DND-41 (cell line): ENCODE measurements at regions not wholly inside any gene's neighbourhood (a gene's known extent, or its start where the extent isn't known, plus 50 kb on each side); places are given as distances from the start of the nearest gene placed in this dataset.
A peak's percentile ranks its signal among the peaks of the same experiment; 100 is the strongest.

Source experiments
- ATAC-seq: fragments of 200-7000 bp; cut with Tn5 transposase; 3 replicates; pipeline ENCODE4 v1.9.1; 2021; ENCODE audit warnings: low read depth; ENCODE audit not compliant: insufficient read depth
- DNase-seq: peaks from one replicate; pipeline ENCODE4 v3.0.0-alpha.2; 2020
- H2AFZ ChIP-seq: 2 replicates; pipeline ENCODE4 v1.6.0; 2012; ENCODE audit warnings: low read depth, low read length
- H3K27ac ChIP-seq: 2 replicates; pipeline ENCODE4 v1.5.1; 2012; ENCODE audit warnings: low read length, inconsistent platforms
- H3K27me3 ChIP-seq: fragments of 200-600 bp; sonication (generic); 2 replicates; pipeline ENCODE4 v1.6.0; 2012; ENCODE audit warnings: low read length, mild to moderate bottlenecking, inconsistent platforms; ENCODE audit not compliant: insufficient read depth, poor library complexity
- H3K36me3 ChIP-seq: 2 replicates; pipeline ENCODE4 v1.5.1; 2012; ENCODE audit warnings: low read length, inconsistent platforms; ENCODE audit not compliant: insufficient read depth
- H3K4me1 ChIP-seq: 2 replicates; pipeline ENCODE4 v1.5.1; 2012; ENCODE audit warnings: mild to moderate bottlenecking, low read length; ENCODE audit not compliant: insufficient read depth
- H3K4me2 ChIP-seq: 2 replicates; pipeline ENCODE4 v1.6.0; 2012; ENCODE audit warnings: mild to moderate bottlenecking, moderate library complexity, low read length, inconsistent platforms; ENCODE audit not compliant: insufficient read depth
- H3K4me3 ChIP-seq, 2 experiments: fragments of 200-600 bp in 1 of 2; shearing (Covaris generic) in 1 of 2; 2 replicates each; pipeline ENCODE4 v1.5.1; 2012 to 2016; ENCODE audit warnings: inconsistent platforms in 2 of 2, low read length in 2 of 2, mild to moderate bottlenecking in 2 of 2, low read depth in 1 of 2, moderate library complexity in 1 of 2
- H3K79me2 ChIP-seq: 2 replicates; pipeline ENCODE4 v1.6.0; 2012; ENCODE audit warnings: low read length, inconsistent platforms; ENCODE audit not compliant: insufficient read depth
- H3K9ac ChIP-seq: 2 replicates; pipeline ENCODE4 v1.6.0; 2012; ENCODE audit warnings: low read depth, mild to moderate bottlenecking, inconsistent platforms, low read length, moderate library complexity
- H3K9me3 ChIP-seq: 2 replicates; pipeline ENCODE4 v1.5.1; 2012; ENCODE audit warnings: low read length, moderate library complexity, mild to moderate bottlenecking, inconsistent platforms; ENCODE audit not compliant: insufficient read depth, severe bottlenecking
- H4K20me1 ChIP-seq: 2 replicates; pipeline ENCODE4 v1.6.0; 2012; ENCODE audit warnings: low read length; ENCODE audit not compliant: insufficient read depth
- EZH2 ChIP-seq: IDR thresholded peaks from 3 replicates; pipeline ENCODE4 v1.6.1; 2012; ENCODE audit warnings: borderline replicate concordance, low read depth, mild to moderate bottlenecking, moderate library complexity, low read length, inconsistent platforms; ENCODE audit not compliant: severe bottlenecking
- TF ChIP-seq, protein P1 (sequence below): IDR thresholded peaks from 2 replicates; pipeline ENCODE4 v1.5.1; 2012; ENCODE audit warnings: borderline replicate concordance, low read length, moderate library complexity, mild to moderate bottlenecking; ENCODE audit not compliant: poor library complexity, severe bottlenecking; ENCODE audit errors: extremely low read depth

- Histone ChIP-seq H2AFZ (no peak overlapping the region), H3K4me2 (no peak overlapping the region), H3K36me3 (no peaks in the 10 kb centered on the region), H3K27ac (no peak overlapping the region), H4K20me1 (no peaks in the 10 kb centered on the region), H3K79me2 (no peaks in the 10 kb centered on the region), H3K4me3 (no peak overlapping the region), H3K9ac (no peak overlapping the region), H3K4me1 (no peaks in the 10 kb centered on the region), H3K27me3 (no peaks in the 10 kb centered on the region), H3K9me3 (no peaks in the 10 kb centered on the region)
- TF ChIP-seq, protein P1, sequence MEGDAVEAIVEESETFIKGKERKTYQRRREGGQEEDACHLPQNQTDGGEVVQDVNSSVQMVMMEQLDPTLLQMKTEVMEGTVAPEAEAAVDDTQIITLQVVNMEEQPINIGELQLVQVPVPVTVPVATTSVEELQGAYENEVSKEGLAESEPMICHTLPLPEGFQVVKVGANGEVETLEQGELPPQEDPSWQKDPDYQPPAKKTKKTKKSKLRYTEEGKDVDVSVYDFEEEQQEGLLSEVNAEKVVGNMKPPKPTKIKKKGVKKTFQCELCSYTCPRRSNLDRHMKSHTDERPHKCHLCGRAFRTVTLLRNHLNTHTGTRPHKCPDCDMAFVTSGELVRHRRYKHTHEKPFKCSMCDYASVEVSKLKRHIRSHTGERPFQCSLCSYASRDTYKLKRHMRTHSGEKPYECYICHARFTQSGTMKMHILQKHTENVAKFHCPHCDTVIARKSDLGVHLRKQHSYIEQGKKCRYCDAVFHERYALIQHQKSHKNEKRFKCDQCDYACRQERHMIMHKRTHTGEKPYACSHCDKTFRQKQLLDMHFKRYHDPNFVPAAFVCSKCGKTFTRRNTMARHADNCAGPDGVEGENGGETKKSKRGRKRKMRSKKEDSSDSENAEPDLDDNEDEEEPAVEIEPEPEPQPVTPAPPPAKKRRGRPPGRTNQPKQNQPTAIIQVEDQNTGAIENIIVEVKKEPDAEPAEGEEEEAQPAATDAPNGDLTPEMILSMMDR: no peak
- TF ChIP-seq EZH2: no peak
- no peak for ATAC-seq
- DNase-seq: no peak
Observed at GRCh38 chr2:40803900-40804299, 352.0 kb upstream of the SLC8A1 start.

GRCh38 chr2:40809156-40809555 is 357.3 kb upstream of the SLC8A1 start:
- no peaks in the 10 kb centered on the region for H3K27me3 ChIP-seq
- no peak for TF ChIP-seq EZH2
- TF ChIP-seq, protein P1: peak; percentile 43
- no peak overlapping the region for H3K4me3 ChIP-seq
- H3K27ac ChIP-seq: no peak overlapping the region
- no peaks in the 10 kb centered on the region for H4K20me1 ChIP-seq
- no peaks in the 10 kb centered on the region for H3K4me1 ChIP-seq
- no peaks in the 10 kb centered on the region for H3K9me3 ChIP-seq
- H3K79me2 ChIP-seq: no peaks in the 10 kb centered on the region
- no peaks in the 10 kb centered on the region for H3K36me3 ChIP-seq
- no peak overlapping the region for H2AFZ ChIP-seq
- ATAC-seq: no peak
- H3K9ac ChIP-seq: no peak overlapping the region
- no peak for DNase-seq
- H3K4me2 ChIP-seq: no peak overlapping the region

- Histone ChIP-seq H3K4me3 (no peak overlapping the region), H3K36me3 (no peaks in the 10 kb centered on the region), H4K20me1 (no peaks in the 10 kb centered on the region), H2AFZ (no peak overlapping the region), H3K4me2 (no peak overlapping the region), H3K9ac (no peak overlapping the region), H3K4me1 (peaks cover 18% of the 10 kb centered on the region), H3K27me3 (no peaks in the 10 kb centered on the region), H3K9me3 (no peaks in the 10 kb centered on the region), H3K27ac (no peak overlapping the region), H3K79me2 (no peaks in the 10 kb centered on the region)
- DNase-seq: no peak
- TF ChIP-seq EZH2: no peak
- TF ChIP-seq, protein P1: no peak
- ATAC-seq: no peak
Observed at GRCh38 chr2:40814616-40815015, 362.7 kb upstream of the SLC8A1 start.

DNA sequence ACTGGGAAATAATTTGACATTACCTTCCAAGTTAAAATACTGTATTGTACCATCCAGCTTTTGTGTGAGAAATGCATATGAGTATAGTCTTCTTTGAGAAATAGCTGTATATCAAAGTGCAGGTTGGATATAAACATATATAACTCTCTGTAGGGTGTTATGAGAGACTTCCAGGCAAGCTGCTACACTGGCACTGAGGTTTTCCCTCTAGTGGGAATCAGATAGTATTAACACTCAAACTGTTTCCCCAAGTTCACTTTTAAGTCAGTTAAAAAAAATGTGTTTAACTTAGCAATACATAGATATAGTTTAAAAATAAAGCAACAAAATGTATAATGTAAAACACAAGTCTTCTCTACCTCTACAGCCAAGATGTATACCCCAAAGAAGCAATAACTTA is 368.4 kb upstream of the SLC8A1 start:
- DNase-seq: no peak
- no peaks in the 10 kb centered on the region for H4K20me1 ChIP-seq
- peak overlapping the region; percentile 7; the same call in 1 of the 2 replicates for H3K9ac ChIP-seq
- no peak for ATAC-seq
- peak overlapping the region; percentile 52 for H2AFZ ChIP-seq
- TF ChIP-seq EZH2: no peak
- TF ChIP-seq, protein P1: peak; percentile 34
- peak overlapping the region in 1 of 2 experiments; percentile 13; a peak in 1 of 4 replicates for H3K4me3 ChIP-seq
- no peaks in the 10 kb centered on the region for H3K79me2 ChIP-seq
- H3K9me3 ChIP-seq: peaks cover 15% of the 10 kb centered on the region
- H3K4me2 ChIP-seq: peak overlapping the region; percentile 45
- no peaks in the 10 kb centered on the region for H3K27me3 ChIP-seq
- peaks cover 4% of the 10 kb centered on the region; the same call in 1 of the 2 replicates for H3K36me3 ChIP-seq
- H3K4me1 ChIP-seq: peaks cover 75% of the 10 kb centered on the region
- peak overlapping the region; percentile 53 for H3K27ac ChIP-seq
